ENCODE measurements at regions not wholly inside any gene's neighbourhood (a gene's known extent, or its start where the extent isn't known, plus 50 kb on each side); places are given as distances from the start of the nearest gene placed in this dataset.
"Not testable (repeated sequence)": the region's sequence is repeated elsewhere in the genome, so short reads cannot be mapped to it uniquely, and the experiment has no call there.

DNA sequence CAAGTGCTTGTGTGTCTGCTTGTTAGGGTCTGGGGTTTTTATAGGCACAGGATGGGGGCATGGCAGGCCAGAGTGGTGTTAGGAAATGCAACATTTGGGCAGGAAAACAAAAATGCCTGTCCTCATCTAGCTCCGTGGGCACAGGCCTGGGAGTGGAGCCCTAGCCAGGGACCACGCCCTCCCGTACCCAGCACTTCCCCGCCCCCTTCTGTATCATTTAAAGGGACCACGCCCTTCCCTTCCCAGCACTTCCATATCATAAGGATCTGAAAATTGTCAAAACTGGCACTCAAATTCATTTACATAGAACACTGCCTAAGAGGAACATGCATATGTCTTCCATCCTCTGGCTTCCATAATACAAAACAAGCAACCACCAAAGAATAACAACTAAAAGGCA, 185.8 kb downstream of the B3GLCT start:
- DNase-seq = no peak

DNA sequence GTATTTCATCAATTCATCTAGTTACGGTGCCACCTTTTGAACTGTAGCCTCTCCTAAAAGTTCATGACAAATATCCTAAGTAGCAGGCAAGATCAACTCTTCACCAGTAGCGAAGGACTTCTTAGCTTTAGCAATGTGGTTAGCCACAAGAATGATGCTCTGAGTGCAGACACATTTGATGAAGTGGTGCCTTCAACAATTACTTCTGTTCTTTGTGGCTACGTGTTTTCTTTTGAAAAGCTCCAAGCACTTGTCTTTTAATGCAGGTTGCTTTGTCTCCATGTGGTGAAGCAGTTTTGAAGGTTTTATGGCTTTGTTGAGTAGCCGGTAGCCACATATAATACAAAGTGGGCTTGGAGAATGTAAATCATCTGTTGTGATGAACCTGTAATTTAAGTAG, 194.7 kb downstream of the B3GLCT start:
- no peak for DNase-seq

DNA sequence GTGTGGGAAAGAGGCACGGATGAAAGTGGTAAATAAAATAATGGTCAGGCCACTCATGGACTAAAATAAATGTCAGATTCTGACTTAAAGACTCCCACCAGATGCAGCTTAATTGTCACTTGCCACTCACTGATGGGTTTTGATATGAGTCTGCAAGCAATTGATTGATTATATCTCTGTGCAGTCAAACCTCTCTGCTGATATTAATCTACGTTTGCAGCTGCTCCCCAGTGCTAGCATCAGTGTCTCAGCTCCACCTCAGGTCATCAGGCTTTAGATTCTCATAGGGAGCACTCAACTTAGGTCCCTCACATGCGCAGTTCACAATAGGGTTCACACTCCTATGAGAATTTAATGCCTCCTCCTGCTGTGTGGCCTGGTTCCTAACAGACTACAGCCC, 195.3 kb downstream of the B3GLCT start:
- DNase-seq = no peak

DNA sequence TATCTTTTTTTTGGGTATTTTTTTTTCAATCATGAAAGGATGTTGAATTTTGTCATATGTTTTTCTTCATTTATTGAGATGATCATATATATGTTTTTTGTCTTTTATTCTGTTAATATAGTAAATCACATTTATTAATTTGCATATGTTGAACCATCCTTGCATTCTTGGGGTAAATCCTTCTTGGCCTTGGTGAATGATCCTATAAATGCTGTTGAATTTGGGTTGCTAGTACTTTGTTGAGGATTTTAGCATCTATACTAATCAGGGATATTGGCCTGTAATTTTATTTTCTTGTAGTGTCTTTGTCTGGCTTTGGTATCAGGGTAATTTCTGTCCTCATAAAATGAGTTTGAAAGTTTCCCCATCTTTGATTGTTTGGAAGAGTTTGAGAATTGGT, 199.9 kb downstream of the B3GLCT start:
- no peak for DNase-seq

DNA sequence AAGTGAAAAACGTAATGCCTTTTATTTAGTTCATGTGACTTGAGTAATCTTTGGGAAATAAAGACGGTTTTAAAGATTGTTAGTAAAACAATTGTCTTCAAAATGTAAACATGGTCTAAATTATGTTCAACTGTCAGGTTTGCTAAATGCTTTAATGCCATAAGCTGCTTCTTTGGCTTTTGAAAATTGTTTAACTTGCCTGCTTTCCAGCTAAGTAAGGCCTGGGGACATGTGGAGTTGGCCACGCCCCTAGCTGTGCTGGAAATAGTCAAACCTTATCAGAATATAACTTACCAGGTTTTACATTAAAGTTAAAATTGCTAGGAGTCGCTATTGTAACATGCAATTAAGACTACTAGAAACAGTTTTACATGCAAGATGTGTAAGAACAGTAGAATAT, 203.9 kb downstream of the B3GLCT start:
- DNase-seq = not testable (repeated sequence)

DNA sequence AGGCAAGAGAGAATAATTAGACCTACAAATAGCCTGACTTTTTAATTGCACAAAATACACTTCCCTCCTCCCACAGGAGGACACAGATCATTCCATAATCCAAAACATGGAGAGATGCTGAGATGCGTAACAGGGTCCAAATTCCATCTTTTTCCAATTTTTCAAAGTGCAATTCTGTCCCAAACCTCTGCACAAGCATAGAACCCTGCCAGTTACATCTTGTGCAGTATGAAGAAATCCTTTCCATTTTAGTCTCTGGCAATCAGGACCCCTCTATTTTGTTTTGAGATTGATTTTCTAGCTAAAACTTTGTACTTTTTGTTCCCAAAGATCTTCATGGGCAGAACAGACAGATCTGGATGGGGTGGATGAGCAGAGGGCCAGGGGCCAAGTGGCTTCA, 209.2 kb downstream of the B3GLCT start:
- no peak for DNase-seq

DNA sequence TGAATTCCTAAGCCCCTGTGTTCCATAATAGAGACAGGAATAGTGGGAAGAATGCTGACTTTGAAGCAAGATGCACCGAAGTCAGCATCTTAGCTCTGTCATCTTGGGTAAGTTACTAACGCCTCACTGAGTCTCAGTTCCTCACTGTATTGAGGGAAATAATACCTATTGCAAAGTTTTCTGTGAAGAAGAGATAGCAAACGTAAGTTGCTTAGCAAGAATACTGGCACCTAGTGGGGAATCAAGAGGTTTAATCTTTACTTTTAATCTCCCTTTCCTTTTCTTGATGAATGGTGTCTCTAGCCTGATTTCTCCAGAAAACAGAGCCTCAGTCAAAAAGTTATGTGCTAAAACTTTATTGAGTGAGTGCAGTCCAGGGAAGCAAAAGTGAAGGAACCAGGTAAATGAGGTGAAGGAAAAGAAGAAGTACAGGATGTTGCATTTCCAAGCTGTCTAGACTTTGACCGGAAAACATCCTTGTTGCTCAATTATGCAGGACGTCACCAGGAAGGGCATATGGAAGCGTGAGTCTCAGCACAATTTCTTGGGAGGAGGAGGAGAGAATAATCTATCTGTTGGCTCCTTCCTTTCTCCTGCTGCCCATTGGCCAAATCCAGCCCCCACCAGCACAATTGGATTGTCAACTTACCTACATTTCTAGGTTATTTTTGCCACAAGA, 210.0 kb downstream of the B3GLCT start:
- no peak for DNase-seq

DNA sequence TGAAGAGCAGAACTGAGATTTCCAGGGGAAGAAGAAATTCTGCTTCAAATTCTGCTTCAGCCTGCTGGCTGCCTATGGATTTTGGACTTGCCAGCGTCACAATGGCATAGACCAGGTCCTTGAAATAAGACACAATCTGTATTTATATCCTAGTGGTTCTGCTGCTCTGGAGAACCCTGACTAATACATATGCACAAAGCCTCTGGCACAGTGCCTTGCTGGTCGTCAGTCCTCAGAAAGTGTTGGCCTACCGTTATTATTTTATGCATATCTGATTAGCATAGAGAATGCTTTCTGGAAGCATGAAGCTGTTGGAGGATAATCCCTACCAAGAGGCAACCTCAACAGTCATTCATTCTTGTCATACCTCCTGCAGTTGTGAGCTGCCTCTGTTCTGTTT, 213.7 kb downstream of the B3GLCT start:
- no peak for DNase-seq

DNA sequence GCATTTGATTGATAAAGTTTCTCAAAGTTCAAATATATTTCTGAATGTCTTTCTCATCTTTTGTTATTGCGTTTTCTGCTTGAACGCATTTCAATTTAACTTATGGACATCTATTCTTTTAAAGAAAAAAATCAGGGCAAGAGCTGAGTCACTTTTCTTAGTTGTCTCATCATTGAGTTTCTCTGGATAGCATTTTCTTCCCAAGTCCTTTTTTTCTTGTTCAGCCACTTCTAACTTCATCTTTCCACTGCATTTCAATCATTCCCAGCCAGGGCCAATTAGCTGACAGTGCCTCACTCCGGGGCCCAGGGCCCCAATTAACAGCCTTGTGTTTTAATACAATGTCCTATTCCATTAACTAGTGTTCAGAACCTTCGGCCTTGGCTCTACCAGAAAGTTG, 216.3 kb downstream of the B3GLCT start:
- no peak for DNase-seq

DNA sequence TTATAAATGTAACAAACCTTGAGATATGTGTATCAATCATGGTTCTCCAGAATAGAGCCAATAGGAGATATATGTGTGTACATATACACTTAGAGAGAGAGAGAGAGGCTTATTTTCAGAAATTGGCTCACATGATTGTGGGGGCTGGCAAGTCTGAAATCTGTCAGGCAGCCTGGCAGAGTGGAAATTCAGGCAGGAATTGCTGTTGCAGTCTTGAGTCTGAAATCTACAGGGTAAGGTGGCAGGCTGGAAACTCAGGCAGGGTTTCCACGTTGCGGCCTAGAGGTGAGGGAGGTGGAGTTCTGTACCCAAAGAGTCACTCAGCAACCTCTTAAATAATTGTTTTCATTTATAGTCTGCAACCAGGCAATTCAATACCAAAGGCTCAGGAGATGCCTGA, 218.4 kb downstream of the B3GLCT start:
- no peak for DNase-seq

DNA sequence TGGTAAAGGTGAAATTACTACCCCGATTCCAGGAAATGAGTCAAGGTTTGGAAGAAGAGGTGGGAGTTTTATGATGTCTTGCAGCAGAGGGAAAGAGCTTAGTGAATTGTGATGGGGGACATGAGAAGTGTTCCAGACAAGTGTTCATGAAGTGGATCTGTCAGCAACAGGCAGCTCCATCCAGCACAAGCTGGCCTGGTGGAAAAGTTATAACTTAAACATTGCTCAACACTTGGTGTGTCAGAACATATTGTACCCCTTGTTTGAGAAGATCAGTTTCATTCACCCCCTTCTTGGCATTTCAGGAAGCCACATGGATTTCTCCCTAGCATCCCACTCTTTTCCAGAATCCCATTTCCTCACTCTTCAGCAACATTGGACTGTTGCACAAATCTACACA, 222.0 kb downstream of the B3GLCT start:
- no peak for DNase-seq

DNA sequence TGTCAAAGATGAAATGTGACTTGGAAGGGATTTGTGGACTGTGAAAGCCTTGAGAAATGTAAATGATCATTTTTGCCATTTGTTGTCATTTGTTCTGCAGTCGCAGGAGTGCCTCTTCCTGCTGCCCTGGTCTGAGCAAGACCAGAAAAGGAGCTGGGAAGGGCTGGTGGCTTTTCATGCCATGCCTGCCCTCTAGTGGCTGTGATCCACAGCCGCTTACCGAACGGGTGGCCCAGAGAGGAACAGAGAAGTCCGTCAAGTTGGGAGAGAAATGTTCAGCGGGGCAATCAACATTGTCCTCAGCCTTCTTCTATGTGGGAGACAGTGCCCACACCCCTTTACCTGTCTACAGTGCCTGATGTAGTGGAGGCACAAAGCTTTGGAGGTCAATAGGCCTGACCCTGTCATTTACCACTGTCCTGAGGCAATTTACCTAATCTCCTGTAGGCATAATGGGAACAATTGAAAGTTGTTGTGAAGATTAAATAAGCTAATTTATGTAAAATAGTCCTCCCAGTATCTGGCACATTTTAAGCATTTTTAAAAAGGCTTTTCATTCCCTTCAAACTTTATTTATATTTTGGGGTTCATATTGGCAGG, 224.5 kb downstream of the B3GLCT start:
- peak; percentile 55 for DNase-seq

DNA sequence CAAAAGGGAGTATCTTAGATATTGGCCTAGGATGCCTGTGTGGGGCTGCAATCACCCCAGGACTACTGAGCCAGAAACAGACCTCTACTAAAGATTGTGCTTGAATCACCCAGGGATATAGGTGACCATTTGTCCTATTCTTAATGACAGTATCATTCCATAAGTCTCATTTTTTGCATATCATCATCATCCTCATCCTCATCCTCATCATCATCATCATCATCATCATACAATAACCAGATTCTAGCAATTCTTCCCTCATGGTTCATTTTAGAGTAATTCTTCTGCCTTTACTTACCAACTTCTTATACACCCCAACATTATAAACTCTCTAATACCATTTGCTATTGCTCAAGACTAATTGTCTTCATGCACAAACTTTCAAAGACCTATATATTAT, 226.6 kb downstream of the B3GLCT start:
- no peak for DNase-seq

DNA sequence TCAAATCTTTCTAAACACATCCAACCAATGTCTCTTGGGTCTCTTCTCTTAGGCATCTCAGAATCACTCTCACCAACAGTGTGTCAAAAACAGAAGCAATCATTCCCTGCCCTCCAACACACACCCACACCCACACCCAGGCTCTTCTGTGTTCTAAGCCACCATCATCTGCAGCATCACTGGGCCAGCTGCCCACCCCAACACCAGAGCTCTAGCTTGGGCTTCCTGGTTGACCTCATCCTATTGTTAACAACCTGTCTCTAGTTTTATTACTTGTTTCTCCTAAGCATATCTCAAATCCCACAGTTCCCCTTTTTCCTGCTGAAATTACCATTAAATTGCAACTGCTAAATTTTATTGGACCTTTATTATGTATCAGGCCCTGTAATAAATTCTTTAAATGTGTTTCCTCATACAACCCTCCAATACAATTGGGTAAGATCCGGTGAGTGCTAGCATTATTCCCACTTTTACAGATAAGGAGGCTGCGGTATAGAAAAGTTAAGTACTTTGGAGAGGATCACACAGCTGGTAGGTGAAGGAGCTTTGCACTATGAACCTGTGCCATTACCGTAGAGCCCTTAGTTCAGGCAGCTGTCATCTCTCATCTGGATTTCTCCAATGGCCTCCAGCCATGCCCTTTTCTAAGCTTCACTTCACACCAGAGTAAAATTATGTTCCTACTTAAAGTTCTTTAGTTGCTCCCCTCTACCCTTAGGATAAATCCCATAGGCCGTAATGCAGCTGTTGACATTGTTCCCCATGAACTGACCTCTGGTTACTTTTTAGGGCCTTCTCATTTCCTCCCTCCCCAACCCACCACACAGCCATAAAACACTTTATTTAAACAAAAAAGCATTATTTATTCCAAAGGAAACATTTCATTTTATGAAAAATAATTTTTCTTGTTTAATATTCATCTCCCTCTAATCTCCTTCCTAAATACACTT, 227.7 kb downstream of the B3GLCT start:
- DNase-seq = no peak

DNA sequence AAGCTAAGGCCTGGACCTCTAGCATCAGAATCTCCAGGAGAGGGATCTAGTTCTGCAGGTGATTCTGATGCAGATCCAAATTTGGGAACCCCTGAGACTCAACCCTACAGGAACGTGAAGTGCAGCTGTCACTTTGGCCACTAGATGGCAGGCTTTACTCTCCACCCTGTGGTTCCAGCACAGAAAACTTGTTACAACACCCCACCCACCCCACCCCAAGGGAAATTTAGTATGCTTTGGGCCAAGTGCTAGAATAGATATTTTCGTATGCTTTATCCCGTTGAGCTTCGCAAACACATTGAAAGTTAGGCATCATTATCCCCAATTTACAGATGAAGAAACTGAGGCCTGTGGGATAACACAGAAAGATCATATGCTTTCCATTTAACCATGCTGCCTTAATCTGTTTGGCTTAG, 232.0 kb downstream of the B3GLCT start:
- peak; percentile 1 for DNase-seq

DNA sequence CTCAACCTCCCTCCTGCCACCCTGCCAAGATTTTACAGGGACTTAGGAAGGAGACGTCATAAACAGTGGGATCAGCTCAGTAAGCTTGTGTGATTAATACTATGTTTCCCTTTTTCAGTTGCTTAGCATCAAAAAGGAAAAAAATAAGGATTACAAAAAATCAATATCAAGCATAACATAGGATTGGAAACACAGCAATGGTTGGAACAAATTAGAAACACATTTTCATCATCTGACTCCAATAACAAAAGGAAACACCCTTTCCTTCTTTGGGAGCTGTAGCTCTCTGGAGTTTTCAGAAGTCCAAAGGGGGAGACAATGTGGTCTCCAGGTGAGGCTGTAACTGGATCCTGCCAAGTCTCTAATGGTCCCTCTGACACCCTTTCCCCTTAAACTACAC, 233.4 kb downstream of the B3GLCT start:
- no peak for DNase-seq

DNA sequence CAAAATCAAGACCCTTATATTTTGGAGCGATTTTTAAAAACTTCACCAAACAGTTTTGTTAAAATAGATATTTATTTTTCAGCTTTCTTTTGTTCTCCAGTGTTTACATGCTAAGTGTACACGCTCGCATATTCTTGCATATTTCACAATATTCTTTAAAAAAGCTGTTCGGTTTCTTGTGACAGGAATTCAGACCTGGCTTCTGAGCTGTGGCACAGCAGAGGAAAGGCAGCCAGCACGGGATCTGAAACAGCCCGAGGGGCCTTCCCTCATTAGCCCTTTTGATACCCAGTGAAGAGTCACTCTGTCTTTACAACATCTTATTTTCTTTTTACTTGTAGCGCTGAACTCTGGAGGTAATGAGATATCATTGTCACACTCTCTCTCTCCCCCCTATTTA, 234.0 kb downstream of the B3GLCT start:
- no peak for DNase-seq

DNA sequence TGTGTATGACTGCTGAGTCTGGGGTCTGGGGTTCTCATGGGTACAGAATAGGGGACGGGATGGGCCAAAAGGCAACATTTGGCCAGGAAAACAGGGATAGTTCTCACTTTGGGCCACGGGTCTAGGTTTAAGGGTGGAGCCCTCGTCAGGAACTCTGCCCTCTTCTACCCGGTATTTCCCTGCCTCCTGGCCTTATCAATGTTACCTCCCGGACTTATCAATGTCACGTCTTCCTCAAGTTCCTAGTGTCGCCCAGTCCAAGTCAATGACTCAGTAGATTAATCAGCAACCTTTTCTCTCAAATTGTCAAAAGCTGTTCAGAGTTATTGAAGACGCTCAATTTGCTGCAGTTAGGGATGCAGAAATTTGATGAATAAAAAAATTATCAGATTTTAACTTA, 234.8 kb downstream of the B3GLCT start:
- DNase-seq = no peak

DNA sequence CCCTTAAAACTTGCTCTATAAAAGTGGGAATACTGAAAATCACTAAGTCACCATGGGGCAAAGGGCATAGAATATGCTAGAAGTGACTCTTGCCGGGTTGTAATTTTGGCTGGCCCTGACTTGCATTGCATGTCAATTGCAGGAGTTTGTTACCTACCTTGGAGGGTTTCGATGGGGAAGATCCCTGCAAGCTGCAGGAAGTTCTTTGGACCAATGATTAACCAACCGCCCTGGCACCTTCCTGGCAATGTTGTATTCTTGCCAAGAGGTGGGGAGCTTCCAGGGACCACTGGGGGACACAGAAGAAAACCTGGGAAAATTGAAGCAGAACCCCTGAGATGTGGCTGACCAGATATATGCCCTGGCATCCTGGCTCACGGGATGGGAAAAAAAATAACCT, 235.8 kb downstream of the B3GLCT start:
- no peak for DNase-seq

DNA sequence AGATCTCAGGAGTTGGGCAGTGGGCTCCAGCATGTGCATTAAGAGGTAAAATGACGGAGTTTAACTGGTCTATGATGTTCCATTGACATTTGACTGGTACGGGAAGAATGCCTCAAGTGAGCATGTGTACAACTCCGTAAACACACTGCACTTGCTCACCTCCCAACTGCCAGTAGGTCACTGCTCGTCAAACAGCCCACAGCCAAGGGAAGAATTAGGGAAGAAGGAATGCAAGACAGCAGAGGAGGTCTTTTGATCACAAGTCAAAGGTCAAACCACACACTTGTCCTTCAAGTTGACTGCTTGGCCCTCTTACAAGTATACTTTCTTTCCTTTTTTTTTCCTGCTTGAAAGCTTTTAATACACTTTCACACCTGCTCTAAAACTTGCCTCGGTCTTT, 236.7 kb downstream of the B3GLCT start:
- no peak for DNase-seq

DNA sequence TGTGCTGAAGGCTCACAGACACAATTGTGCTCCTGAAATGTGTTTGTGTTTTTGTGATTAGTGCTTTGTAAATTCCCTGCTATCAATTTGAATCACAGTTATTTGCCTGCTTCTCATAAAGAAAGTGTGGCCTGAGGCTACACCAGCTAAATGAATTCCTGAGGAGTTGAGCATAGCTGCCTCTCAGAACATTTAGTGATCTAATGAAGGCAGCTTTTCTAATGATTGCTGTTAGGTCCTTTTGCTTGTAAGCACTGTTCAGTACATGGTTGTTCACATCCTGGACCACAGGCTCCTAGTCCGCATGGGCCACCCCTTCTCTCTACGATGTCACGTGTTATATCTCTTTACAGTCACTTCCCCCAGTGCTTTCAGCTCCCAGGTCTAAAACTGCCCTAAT, 238.2 kb downstream of the B3GLCT start:
- no peak for DNase-seq

DNA sequence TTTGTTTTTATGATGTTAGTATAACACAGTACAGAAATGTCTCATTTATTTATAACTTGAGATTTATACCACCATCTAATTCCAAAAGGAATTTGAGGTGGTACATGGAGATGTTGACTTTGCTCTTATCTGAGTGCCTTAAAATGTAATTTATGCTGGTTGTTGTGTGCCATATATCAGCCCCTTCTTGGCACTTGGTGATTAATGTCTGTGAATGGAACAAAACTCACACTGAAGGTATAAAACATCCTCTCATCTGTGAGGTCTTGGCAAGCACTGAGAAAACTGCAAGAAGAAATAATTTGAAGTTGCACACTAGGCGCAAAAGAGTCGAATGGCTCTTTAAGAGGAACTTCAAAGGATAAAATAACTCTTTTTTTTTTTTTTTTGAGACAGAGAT, 240.4 kb downstream of the B3GLCT start:
- no peak for DNase-seq

DNA sequence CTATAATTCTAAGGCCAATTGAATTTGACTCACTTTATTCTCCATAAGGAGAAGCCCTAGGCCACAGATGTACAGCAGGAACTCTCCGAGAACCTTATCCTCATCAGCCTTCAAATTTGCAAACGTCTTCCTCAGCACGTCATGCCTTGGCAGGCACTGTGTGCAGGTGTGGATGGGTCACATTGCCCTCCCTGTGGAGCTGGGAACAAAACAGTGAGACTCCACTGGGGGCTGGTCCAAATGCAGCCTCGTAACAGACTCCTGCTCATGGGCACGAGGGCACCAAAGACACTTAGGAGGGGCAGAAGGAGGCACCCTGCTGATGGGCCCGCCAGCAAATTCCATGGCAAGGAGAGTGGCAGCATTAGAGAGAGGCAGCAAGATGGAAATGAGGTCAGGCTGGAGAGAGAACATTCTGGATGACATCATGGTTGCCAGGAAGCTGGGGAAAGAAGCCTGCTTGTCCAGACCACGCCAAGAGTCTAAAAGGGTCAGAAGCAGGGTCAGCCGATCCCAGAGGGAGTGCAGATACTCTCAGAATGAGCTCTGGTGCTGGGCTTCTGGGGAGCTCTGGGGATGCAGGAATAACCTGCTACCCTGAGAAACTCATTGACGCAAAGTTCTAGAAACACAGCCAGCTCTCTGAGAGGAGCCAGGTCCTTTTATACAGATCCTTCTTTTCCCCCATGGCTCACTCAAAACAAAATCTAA, 242.2 kb downstream of the B3GLCT start:
- DNase-seq = no peak
